ENCODE measurements at regions not wholly inside any gene's neighbourhood (a gene's known extent, or its start where the extent isn't known, plus 50 kb on each side); places are given as distances from the start of the nearest gene placed in this dataset.

DNA sequence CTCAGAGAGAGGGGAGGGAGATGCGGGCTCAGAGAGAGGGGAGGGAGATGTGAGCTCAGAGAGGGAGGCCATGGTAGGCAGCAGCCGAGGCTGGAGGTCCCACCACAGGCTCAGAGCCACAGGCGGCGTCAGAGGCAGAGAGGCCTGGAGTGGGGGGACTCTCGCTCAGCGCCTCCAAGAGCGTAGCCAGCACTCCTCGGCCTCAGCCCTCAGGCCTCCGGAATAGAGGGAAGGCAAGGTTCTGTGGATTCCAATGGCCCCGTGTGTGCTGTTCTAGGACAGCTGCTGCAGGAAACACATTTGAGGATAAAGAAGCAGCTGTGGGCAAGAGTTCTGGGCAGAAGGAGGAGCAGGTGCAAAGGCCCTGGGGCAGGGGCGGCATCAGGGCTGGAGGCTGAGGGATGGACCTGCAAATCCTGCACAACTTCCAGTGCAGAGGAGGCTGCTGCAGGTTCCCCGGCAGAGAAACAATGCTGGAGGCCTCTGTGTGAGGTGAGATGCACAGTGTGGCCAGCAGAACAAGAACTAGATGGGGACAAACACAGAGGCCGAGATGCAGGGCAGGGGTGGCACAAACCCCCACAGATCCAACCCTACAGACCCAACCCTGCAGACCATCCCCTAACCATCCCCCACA is 59.1 kb upstream of the GALNT9 start:
- no peak for DNase-seq (ENCODE audit: low spot score)
- Mint-ChIP-seq H3K36me3 (ENCODE audit: low read depth) (no peaks in the 10 kb centered on the region), H3K9me3 (no peaks in the 10 kb centered on the region), H3K4me1 (ENCODE audit: low read depth) (no peaks in the 10 kb centered on the region), H3K27me3 (ENCODE audit: low read depth) (peaks cover 4% of the 10 kb centered on the region), H3K4me3 (no peak overlapping the region), H3K27ac (no peak overlapping the region)

DNA sequence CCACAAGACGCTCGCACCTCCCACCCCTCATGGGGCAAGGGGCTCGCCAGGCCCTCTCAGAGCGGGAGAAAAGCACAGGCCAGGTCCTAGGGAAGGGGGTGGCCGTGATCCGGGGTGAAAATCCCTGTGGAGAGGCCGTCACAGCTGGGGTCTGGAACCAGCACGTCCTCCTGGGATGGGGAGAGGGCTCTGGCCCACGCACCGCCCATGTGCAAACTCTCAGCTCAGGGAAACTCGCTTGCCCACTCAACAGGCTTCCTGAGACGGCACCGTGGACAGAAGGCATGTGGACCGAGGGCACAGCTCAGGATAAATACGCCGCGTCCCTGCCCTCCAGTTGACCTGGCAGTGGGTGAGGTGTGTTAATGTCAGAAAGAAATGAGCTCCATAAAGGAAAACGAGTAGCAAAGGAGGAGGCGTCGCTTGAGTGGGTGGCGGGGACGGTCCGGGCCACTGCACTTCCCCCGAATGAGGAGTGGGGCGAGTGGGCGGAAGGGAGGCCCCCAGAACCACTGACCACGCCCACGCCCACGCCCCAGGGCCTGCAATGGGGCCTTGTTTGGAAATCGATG is 57.6 kb upstream of the GALNT9 start:
- Mint-ChIP-seq H3K9me3 (no peaks in the 10 kb centered on the region), H3K27me3 (ENCODE audit: low read depth) (peaks cover 4% of the 10 kb centered on the region), H3K27ac (no peak overlapping the region), H3K4me1 (ENCODE audit: low read depth) (no peaks in the 10 kb centered on the region), H3K4me3 (no peak overlapping the region), H3K36me3 (ENCODE audit: low read depth) (no peaks in the 10 kb centered on the region)
- no peak for DNase-seq (ENCODE audit: low spot score)

DNA sequence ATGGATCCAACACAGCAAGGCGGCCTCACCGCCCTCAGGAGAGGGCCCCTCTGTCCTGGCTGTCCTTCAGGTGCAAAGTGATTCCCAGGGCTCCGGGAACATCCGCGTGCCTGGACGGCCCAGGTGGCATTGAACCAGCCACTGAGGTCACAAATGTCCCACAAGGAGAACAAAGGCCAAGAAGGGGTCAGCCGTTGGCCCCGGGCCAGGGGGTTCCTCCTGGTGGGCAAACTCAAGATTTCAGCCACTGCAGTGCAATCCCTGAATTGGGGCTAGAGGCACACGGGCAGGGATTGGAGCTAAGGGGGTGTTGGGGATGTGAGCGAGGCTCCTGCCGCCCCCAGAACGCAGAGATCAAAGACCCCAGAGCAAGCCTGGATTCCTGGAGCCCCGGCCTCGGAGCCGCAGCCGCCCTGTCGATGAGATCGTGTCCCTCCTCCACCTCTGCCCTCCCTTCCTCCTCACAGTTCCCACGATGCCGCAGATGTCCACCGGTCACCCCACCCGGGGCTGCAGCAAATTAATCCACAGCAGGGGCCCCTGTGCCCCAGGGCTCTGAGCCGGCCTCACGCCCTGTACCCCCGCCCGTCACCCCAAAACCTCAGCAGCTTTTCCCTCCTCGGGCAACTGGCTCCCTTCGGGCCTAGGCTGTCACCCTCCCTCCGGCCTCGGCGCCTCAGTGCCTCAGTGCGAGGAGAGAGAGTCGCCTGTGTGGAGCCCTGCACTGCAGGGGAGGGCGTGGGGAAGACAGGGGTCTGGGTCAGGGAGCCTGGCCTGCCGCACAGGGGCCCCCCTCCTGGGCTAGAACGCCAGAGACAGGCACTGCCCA is 56.7 kb upstream of the GALNT9 start:
- peaks cover 4% of the 10 kb centered on the region for H3K27me3 Mint-ChIP-seq (ENCODE audit: low read depth)
- H3K27ac Mint-ChIP-seq = no peak overlapping the region
- H3K9me3 Mint-ChIP-seq = no peaks in the 10 kb centered on the region
- no peaks in the 10 kb centered on the region for H3K4me1 Mint-ChIP-seq (ENCODE audit: low read depth)
- no peaks in the 10 kb centered on the region for H3K36me3 Mint-ChIP-seq (ENCODE audit: low read depth)
- DNase-seq (ENCODE audit: low spot score) = no peak
- H3K4me3 Mint-ChIP-seq = no peak overlapping the region

DNA sequence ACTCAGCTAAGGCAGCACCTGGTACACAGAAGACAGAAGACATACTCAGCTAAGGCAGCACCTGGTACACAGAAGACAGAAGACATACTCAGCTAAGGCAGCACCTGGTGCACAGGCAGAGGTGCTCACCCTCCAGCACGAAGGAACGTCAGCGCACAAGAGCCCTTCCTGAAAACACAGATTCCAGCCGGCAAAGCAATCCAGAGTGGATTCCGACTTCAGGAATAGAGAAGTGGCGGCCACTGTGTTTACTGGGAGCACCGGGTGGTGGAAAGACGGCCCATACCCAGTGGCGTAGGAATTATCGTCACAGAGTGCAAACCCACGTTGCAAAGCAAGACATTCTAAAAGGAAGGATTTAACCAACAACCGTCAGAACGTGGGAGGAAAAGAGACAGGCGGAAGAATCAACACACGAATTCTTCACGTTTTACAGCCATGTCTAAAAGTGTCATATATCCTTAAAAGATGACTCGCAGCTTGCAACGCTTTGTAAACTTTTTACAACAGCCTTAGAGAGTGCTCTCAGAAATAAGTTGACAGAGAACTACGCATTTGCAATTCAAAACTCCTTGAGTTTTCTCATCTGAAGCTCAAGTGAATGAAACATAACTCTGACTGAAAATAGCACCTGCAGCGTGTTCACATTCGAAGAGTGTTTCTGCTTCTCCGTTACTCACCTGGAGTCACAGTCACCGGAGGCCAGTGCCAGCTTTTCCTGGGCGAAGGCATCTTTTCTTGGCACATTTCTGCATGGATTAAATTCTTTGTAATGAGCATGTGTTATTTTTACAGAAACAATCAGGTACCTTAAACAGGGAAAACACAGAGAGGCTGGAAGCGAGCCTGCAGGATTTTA is 55.8 kb upstream of the GALNT9 start:
- H3K9me3 Mint-ChIP-seq = no peaks in the 10 kb centered on the region
- no peaks in the 10 kb centered on the region for H3K36me3 Mint-ChIP-seq (ENCODE audit: low read depth)
- H3K27ac Mint-ChIP-seq = no peak overlapping the region
- H3K4me1 Mint-ChIP-seq (ENCODE audit: low read depth) = no peaks in the 10 kb centered on the region
- H3K27me3 Mint-ChIP-seq (ENCODE audit: low read depth) = peaks cover 4% of the 10 kb centered on the region
- no peak for DNase-seq (ENCODE audit: low spot score)
- no peak overlapping the region for H3K4me3 Mint-ChIP-seq

DNA sequence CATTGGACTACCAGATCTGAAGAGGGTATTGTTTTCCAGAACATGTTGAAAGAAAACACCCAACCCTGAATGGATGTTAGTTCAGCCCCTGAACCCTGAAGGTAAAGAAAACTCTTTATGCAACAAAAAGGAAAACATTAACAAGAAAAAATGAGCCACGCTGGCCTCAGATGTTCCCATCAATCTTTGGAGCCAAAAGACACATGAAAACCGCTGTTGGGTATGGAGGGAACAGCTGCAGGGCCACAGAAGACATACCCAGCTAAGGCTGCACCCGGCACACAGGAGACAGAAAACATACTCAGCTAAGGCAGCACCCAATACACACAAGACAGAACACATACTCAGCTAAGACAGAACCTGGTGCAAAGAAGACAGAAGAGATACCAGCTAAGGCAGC is 51.3 kb upstream of the GALNT9 start:
- H3K36me3 Mint-ChIP-seq (ENCODE audit: low read depth) = no peaks in the 10 kb centered on the region
- no peaks in the 10 kb centered on the region for H3K9me3 Mint-ChIP-seq
- no peaks in the 10 kb centered on the region for H3K4me1 Mint-ChIP-seq (ENCODE audit: low read depth)
- no peak overlapping the region for H3K4me3 Mint-ChIP-seq
- H3K27me3 Mint-ChIP-seq (ENCODE audit: low read depth) = peaks cover 11% of the 10 kb centered on the region
- DNase-seq (ENCODE audit: low spot score) = no peak
- H3K27ac Mint-ChIP-seq = no peak overlapping the region

GRCh38 chr12:132379996-132380395 is 50.6 kb upstream of the GALNT9 start:
- H3K9me3 Mint-ChIP-seq = no peaks in the 10 kb centered on the region
- no peaks in the 10 kb centered on the region for H3K4me1 Mint-ChIP-seq (ENCODE audit: low read depth)
- H3K27me3 Mint-ChIP-seq (ENCODE audit: low read depth) = peaks cover 11% of the 10 kb centered on the region
- no peaks in the 10 kb centered on the region for H3K36me3 Mint-ChIP-seq (ENCODE audit: low read depth)
- H3K4me3 Mint-ChIP-seq = no peak overlapping the region
- no peak for DNase-seq (ENCODE audit: low spot score)
- no peak overlapping the region for H3K27ac Mint-ChIP-seq

- Mint-ChIP-seq H3K9me3 (no peaks in the 10 kb centered on the region), H3K4me3 (no peak overlapping the region), H3K4me1 (ENCODE audit: low read depth) (no peaks in the 10 kb centered on the region), H3K27me3 (ENCODE audit: low read depth) (peaks cover 11% of the 10 kb centered on the region), H3K36me3 (ENCODE audit: low read depth) (no peaks in the 10 kb centered on the region), H3K27ac (no peak overlapping the region)
- no peak for DNase-seq (ENCODE audit: low spot score)
Observed at GRCh38 chr12:132379576-132379975, 50.2 kb upstream of the GALNT9 start.
